GM10266 (cell line): ENCODE measurements at regions not wholly inside any gene's neighbourhood (a gene's known extent, or its start where the extent isn't known, plus 50 kb on each side); places are given as distances from the start of the nearest gene placed in this dataset.

Source experiments
- DNase-seq: peaks from one replicate; pipeline ENCODE4 v3.0.0; 2012; ENCODE audit errors: extremely low spot score
- TF ChIP-seq, protein P1 (sequence below): IDR thresholded peaks from 2 replicates; pipeline ENCODE4 v1.5.1; 2012; ENCODE audit warnings: mild to moderate bottlenecking, low read depth; ENCODE audit not compliant: control insufficient read depth, insufficient read depth; ENCODE audit errors: missing control alignments

GRCh38 chr10:36608251-36608650 is 517.1 kb upstream of the ANKRD30A start:
- TF ChIP-seq, protein P1, sequence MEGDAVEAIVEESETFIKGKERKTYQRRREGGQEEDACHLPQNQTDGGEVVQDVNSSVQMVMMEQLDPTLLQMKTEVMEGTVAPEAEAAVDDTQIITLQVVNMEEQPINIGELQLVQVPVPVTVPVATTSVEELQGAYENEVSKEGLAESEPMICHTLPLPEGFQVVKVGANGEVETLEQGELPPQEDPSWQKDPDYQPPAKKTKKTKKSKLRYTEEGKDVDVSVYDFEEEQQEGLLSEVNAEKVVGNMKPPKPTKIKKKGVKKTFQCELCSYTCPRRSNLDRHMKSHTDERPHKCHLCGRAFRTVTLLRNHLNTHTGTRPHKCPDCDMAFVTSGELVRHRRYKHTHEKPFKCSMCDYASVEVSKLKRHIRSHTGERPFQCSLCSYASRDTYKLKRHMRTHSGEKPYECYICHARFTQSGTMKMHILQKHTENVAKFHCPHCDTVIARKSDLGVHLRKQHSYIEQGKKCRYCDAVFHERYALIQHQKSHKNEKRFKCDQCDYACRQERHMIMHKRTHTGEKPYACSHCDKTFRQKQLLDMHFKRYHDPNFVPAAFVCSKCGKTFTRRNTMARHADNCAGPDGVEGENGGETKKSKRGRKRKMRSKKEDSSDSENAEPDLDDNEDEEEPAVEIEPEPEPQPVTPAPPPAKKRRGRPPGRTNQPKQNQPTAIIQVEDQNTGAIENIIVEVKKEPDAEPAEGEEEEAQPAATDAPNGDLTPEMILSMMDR: no peak
- DNase-seq: no peak

DNA sequence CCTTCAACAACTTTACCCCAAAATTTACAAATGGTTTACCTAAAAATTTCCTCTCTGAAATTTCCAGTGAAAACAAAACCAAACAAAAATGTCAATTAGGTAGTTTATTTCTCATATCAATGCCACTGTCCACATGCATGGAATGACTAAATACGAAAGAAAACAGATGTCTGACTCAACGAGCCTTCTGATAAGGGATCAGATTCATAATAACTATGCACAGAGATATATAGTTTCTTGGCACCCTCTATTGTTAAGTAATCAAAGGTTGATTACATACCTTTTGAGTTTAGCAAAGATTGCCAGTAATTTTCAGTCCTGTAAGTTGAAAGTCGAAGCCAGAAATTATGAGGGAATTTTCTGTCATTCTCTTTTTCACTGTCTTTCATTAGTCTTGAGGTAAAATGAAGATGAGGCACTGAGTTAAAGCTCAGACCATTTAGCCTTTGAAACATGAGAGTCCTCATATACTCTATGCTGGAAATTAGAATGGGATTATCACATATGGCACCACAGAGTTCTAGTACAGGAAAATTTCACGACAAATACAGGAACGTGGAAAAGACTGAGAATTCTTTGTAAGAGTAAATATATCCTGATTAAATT is 519.1 kb upstream of the ANKRD30A start:
- no peak for DNase-seq
- TF ChIP-seq, protein P1: no peak

DNA sequence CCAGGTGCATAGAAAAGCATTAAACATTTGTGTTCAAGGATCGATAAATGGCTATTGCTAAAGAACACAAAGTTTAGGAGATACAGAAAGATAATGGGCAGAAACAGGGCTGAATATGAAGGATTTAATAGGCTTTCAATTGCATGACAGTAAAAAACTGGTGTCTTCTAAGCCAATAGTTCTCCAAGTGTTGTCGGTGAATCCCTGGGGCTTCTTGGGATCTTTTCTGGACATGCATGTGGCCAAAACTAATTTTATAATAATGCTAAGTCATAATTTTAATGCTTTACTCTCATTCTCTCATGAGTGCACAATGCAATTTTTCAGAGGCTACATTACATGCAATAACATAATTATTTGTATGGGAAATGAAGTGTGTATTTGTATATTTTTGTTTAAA is 521.1 kb upstream of the ANKRD30A start:
- TF ChIP-seq, protein P1: no peak
- no peak for DNase-seq

DNA sequence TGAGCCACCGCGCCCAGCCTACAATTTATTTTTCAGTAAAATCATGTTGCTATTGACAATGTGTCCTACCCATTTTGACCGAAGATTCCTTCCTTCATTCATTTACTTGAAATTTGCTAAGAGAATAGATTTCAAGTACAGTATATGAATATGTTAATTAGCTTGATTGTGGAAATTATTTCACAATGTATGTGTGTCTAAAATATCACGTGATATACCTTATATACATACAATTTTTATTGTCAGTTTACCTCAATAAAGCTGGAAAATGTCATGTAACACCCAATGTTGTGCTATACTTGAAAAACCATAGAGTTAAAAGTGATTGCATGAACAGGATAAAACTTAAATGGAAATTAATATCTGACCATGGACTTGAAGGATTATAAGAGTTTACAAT is 521.7 kb upstream of the ANKRD30A start:
- TF ChIP-seq, protein P1: no peak
- no peak for DNase-seq

- TF ChIP-seq, protein P1: no peak
- no peak for DNase-seq
Measured at GRCh38 chr10:36602374-36602773, 523.0 kb upstream of the ANKRD30A start.

DNA sequence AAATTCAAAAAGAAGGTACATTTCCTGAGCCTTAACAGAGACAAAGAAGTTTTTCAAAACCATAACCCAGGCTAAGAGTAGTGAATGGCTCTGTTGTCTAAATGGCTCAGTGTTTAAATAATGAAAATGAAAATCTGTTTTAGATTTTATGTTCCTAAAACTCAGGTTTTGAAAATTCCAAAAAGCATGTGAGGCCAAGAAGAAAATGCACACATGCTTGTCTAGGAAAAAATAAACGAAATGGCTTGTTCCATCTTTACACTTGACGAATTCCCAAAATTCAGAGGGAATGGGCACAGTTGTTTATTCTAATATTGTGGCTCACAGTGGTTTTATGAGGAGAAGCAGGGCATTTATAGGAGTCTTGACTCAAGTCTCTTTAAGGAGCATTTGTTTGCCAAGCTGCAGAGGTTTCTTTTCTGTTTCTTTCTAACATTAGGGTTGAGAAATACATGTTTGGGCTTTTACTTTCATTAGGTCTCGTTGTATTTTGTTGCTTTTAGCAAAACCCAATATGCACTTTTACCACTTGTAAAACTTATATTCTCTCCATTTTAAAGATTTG is 527.6 kb upstream of the ANKRD30A start:
- TF ChIP-seq, protein P1: no peak

DNA sequence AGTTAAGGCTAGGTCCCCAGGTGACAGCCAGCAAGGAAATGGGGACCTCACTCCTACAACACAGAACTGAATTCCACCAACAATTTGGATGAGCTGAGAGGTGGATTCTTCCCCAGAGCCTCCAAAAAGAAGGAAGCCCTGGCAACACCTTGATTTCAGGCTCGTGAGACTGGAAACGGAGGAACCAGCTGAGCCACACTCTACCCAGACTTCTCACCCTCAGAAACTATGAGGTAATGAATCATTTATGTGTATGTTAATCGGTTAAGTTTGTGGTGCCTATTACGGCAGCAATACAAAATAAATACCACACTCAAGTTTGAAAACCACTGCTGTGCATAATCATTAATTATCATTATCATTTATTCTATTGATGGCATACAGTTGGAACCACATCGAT is 532.4 kb upstream of the ANKRD30A start:
- TF ChIP-seq, protein P1: no peak
- no peak for DNase-seq

More for the DNA sequence above, 527.6 kb upstream of the ANKRD30A start:
- DNase-seq: no peak
